K562 (cell line): ENCODE measurements at regions not wholly inside any gene's neighbourhood (a gene's known extent, or its start where the extent isn't known, plus 50 kb on each side); places are given as distances from the start of the nearest gene placed in this dataset.

Experiments
- ATAC-seq: fragments of 200-7000 bp; cut with Tn5 transposase; 3 replicates; pipeline ENCODE4 v1.9.1; 2020; ENCODE audit warnings: moderate library complexity
- BruUV-seq: library from RNA; stranded (reverse); fragments of 400-500 nt; replicated peaks from 2 replicates; lab custom pipeline; 2021; lab: Mats Ljungman, UMichigan
- CTCF ChIA-PET: fragments of 300-600 bp; formaldehyde crosslinking; extraction: SDS; loops from one replicate; lab custom pipeline; 2021; ENCODE audit warnings: low intra/inter-chr PET ratio; lab: Yijun Ruan, JAX
- POLR2A ChIA-PET: fragments of 300-600, 350-650 bp; sonication (Branson Sonifier 250); formaldehyde crosslinking; extraction: SDS; loops from one replicate; lab custom pipeline; 2021; ENCODE audit warnings: antibody characterized with exemption, inconsistent platforms; lab: Yijun Ruan, JAX
- DNase-seq, 4 experiments: peaks; one replicate each; pipeline versions ENCODE4 v3.0.0 to v3.0.0-alpha.2; 2011 to 2018; ENCODE audit warnings: low spot score in 3 of 4, mixed read lengths in 3 of 4; ENCODE audit errors: extremely low read depth in 1 of 4
- FAIRE-seq: peaks from 2 replicates; lab custom pipeline; 2011; peaks lifted over from hg19 to GRCh38; lab: Jason Lieb, UNC
- H2AFZ ChIP-seq: 2 replicates; pipeline ENCODE4 v1.6.0; 2011; ENCODE audit warnings: low read depth, low read length, control low read depth, inconsistent platforms
- H3K27ac ChIP-seq: fragments of 200-600 bp; 3 replicates; pipeline ENCODE4 v1.8.0; 2011; ENCODE audit warnings: low read depth, mild to moderate bottlenecking, control low read depth, inconsistent platforms, low read length, moderate library complexity, mixed read lengths; ENCODE audit errors: extremely low read depth
- H3K27me3 ChIP-seq, 2 experiments: fragments of 300-600 bp in 1 of 2; 2 replicates in 1 of 2; 3 replicates in 1 of 2; pipeline versions ENCODE4 v1.6.0 to v1.8.0; 2011; ENCODE audit warnings: inconsistent platforms in 2 of 2, low read length in 2 of 2, mild to moderate bottlenecking in 1 of 2, mixed read lengths in 1 of 2, moderate library complexity in 1 of 2; ENCODE audit not compliant: control insufficient read depth in 2 of 2, insufficient read depth in 2 of 2
- H3K36me3 ChIP-seq: fragments of 300-600 bp; 3 replicates; pipeline ENCODE4 v1.8.0; 2011; ENCODE audit warnings: mild to moderate bottlenecking, low read length, inconsistent platforms; ENCODE audit not compliant: control insufficient read depth, insufficient read depth
- H3K4me1 ChIP-seq, 2 experiments: fragments of 200-600 bp in 1 of 2; replicated peaks in 1 of 2; 2 replicates in 1 of 2; 3 replicates in 1 of 2; pipeline versions ENCODE4 v1.5.1 to v1.8.0; 2011; ENCODE audit warnings: inconsistent platforms in 2 of 2, low read length in 2 of 2, mild to moderate bottlenecking in 1 of 2, mixed read lengths in 1 of 2, moderate library complexity in 1 of 2; ENCODE audit not compliant: control insufficient read depth in 2 of 2, insufficient read depth in 2 of 2
- H3K4me2 ChIP-seq: 2 replicates; pipeline ENCODE4 v1.6.1; 2011; ENCODE audit warnings: low read length, control low read depth, inconsistent platforms, mixed read lengths; ENCODE audit not compliant: insufficient read depth
- H3K4me3 ChIP-seq: fragments of 200-600 bp; sonication (generic), shearing (Covaris generic); 2 replicates; pipeline ENCODE4 v1.5.1; 2016; ENCODE audit warnings: control low read depth, inconsistent platforms
- H3K79me2 ChIP-seq: fragments of 200-600 bp; 3 replicates; pipeline ENCODE4 v1.8.0; 2011; ENCODE audit warnings: low read length, inconsistent platforms; ENCODE audit not compliant: control insufficient read depth, insufficient read depth
- H3K9ac ChIP-seq, 2 experiments: 2 replicates each; pipeline versions ENCODE4 v1.6.0 to v1.6.1; 2011; ENCODE audit warnings: low read depth in 2 of 2, low read length in 2 of 2, control low read depth in 1 of 2, inconsistent platforms in 1 of 2, mild to moderate bottlenecking in 1 of 2, mixed read lengths in 1 of 2; ENCODE audit not compliant: insufficient read depth in 1 of 2
- H3K9me1 ChIP-seq: one replicate; pipeline ENCODE4 v1.6.0; 2011; ENCODE audit warnings: inconsistent platforms, mild to moderate bottlenecking, low read length, moderate library complexity; ENCODE audit not compliant: control insufficient read depth, insufficient read depth
- H3K9me3 ChIP-seq: replicated peaks from 2 replicates; pipeline ENCODE4 v1.5.1; 2011; ENCODE audit warnings: low read depth, low read length, inconsistent platforms; ENCODE audit not compliant: control insufficient read depth, insufficient read depth
- H4K20me1 ChIP-seq: replicated peaks from 2 replicates; pipeline ENCODE4 v1.6.1; 2011; ENCODE audit warnings: low read length, inconsistent platforms, mixed read lengths; ENCODE audit not compliant: control insufficient read depth, insufficient read depth
- EP300 ChIP-seq: IDR thresholded peaks from 2 replicates; pipeline ENCODE4 v1.6.1; 2012; ENCODE audit warnings: low read length, improper control_type of control experiment
- HCFC1 ChIP-seq: IDR thresholded peaks from 2 replicates; pipeline ENCODE4 v1.6.1; 2012; ENCODE audit warnings: low read depth, low read length, improper control_type of control experiment
- L3MBTL2 ChIP-seq: fragments of 450-650 bp; IDR thresholded peaks from 2 replicates; pipeline ENCODE4 v1.6.1; 2016; ENCODE audit warnings: mild to moderate bottlenecking, moderate library complexity
- LARP7 ChIP-seq: fragments of 450-650 bp; IDR thresholded peaks from 2 replicates; pipeline ENCODE4 v1.6.1; 2016
- MAFG ChIP-seq: fragments of 450-650 bp; conservative IDR thresholded peaks from 2 replicates; pipeline ENCODE4 v1.6.1; 2016; ENCODE audit warnings: missing genetic modification characterization, missing compliant biosample characterization
- SMAD1 ChIP-seq: fragments of 150-350 bp; IDR thresholded peaks from 2 replicates; pipeline ENCODE4 v1.6.1; 2014; ENCODE audit warnings: low read length, low read depth; ENCODE audit not compliant: partially characterized antibody
- USF1 ChIP-seq: sonication (generic); formaldehyde crosslinking; IDR thresholded peaks from 2 replicates; pipeline ENCODE4 v1.9.0; 2022; ENCODE audit warnings: mild to moderate bottlenecking, missing genetic modification reagents
- ZKSCAN1 ChIP-seq: fragments of 150-350 bp; IDR thresholded peaks from 2 replicates; pipeline ENCODE4 v1.6.1; 2016; ENCODE audit warnings: low read depth, low read length
- ZNF140 ChIP-seq: fragments of 250-450 bp; sonication (Bioruptor Pico); IDR thresholded peaks from 2 replicates; pipeline ENCODE4 v1.8.0; 2021; ENCODE audit warnings: moderate library complexity, mild to moderate bottlenecking, inconsistent platforms
- ZNF41 ChIP-seq: fragments of 250-450 bp; sonication (Bioruptor Pico); conservative IDR thresholded peaks from 2 replicates; pipeline ENCODE4 v1.4.0; 2020; ENCODE audit warnings: mild to moderate bottlenecking
- WGBS: fragments of 100-300 bp; shearing (Covaris generic); methylation state at CpG from one replicate; pipeline ENCODE4 v1.1.6; 2016; ENCODE audit warnings: low coverage, mixed read lengths; ENCODE audit not compliant: insufficient coverage; ENCODE audit errors: missing lambda C conversion rate; 5-methylcytosine and 5-hydroxymethylcytosine counted together
- in situ Hi-C: fragments of 300-500 bp; cut with MboI; formaldehyde crosslinking; loops from 4 replicates; pipeline ENCODE4 v1.15.0; 2018; ENCODE audit warnings: inconsistent platforms, mixed read lengths
- intact Hi-C: fragments of 100-400 bp; cut with micrococcal nuclease; formaldehyde crosslinking; loops from 2 replicates; pipeline ENCODE4 v1.14.2; 2022
- TF ChIP-seq, protein P1 (sequence below): fragments of 450-650 bp; formaldehyde crosslinking; IDR thresholded peaks from 2 replicates; pipeline ENCODE4 v1.4.0; 2022; ENCODE audit warnings: missing genetic modification characterization
- TF ChIP-seq, protein P2 (sequence below): fragments of 450-650 bp; IDR thresholded peaks from 2 replicates; pipeline ENCODE4 v1.6.1; 2017; ENCODE audit warnings: antibody characterized with exemption

DNA sequence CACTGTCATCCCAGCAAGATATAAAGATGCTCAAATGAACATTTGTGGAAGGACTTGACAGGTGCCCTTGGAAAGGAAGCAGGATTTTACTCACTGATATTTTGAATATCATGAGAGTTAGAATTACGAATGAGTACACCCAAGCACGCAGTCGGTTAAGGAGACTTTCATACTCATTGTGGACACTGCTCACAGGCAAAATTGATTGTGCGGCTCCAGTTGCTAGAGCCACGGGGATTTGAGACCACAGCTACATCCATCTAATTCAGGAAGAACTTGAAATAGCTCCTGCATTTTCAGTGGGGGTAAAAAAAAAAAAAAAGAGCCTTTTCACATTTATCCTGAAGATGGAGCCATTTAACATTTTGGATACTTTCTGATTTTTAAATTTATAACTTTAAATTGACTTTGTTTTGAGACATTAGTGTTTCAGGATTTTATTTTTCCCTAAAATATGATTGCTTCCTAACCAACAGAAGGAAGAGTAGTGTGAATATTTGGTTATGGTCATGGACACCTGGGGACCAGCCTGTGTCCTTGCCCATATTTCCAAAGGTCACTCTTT lies 1080.1 kb upstream of the EEF2KMT start:
- Histone ChIP-seq H3K27me3 (no peaks in the 10 kb centered on the region), H3K9me3 (no peaks in the 10 kb centered on the region), H2AFZ (no peak overlapping the region), H3K4me1 (no peaks in the 10 kb centered on the region), H3K36me3 (no peaks in the 10 kb centered on the region), H3K4me2 (no peak overlapping the region), H3K4me3 (no peak overlapping the region), H3K27ac (no peak overlapping the region), H3K9ac (no peak overlapping the region), H3K79me2 (no peaks in the 10 kb centered on the region), H3K9me1 (no peaks in the 10 kb centered on the region), H4K20me1 (no peaks in the 10 kb centered on the region; the same call in 1 of the 2 replicates)
- in situ Hi-C loops = no loop called here
- intact Hi-C loops = no loop called here
- 0% methylated on average over 5 of the region's 5 CpGs for WGBS
- ChIA-PET CTCF (no interaction called here), POLR2A (no interaction called here)
- TF ChIP-seq EP300 (no peak), SMAD1 (no peak), MAFG (tag) (no peak), LARP7 (no peak), L3MBTL2 (no peak), HCFC1 (no peak), ZNF140 (no peak), ZNF41 (CRISPR knock-in tag) (no peak), USF1 (CRISPR knock-in tag) (no peak), ZKSCAN1 (no peak)
- TF ChIP-seq, protein P1, sequence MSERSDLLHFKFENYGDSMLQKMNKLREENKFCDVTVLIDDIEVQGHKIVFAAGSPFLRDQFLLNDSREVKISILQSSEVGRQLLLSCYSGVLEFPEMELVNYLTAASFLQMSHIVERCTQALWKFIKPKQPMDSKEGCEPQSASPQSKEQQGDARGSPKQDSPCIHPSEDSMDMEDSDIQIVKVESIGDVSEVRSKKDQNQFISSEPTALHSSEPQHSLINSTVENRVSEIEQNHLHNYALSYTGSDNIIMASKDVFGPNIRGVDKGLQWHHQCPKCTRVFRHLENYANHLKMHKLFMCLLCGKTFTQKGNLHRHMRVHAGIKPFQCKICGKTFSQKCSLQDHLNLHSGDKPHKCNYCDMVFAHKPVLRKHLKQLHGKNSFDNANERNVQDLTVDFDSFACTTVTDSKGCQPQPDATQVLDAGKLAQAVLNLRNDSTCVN (CRISPR knock-in tag) = no peak
- TF ChIP-seq, protein P2, sequence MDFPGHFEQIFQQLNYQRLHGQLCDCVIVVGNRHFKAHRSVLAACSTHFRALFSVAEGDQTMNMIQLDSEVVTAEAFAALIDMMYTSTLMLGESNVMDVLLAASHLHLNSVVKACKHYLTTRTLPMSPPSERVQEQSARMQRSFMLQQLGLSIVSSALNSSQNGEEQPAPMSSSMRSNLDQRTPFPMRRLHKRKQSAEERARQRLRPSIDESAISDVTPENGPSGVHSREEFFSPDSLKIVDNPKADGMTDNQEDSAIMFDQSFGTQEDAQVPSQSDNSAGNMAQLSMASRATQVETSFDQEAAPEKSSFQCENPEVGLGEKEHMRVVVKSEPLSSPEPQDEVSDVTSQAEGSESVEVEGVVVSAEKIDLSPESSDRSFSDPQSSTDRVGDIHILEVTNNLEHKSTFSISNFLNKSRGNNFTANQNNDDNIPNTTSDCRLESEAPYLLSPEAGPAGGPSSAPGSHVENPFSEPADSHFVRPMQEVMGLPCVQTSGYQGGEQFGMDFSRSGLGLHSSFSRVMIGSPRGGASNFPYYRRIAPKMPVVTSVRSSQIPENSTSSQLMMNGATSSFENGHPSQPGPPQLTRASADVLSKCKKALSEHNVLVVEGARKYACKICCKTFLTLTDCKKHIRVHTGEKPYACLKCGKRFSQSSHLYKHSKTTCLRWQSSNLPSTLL = no peak
- FAIRE-seq (no peak), ATAC-seq (no peak), DNase-seq (no peak)
- no TSS peak for BruUV-seq
